Prostate gland (tissue), 2 donors: ENCODE measurements at regions not wholly inside any gene's neighbourhood (a gene's known extent, or its start where the extent isn't known, plus 50 kb on each side); places are given as distances from the start of the nearest gene placed in this dataset.

Source experiments
- POLR2A ChIP-seq: fragments of 450-650 bp; IDR thresholded peaks from one replicate; pipeline ENCODE4 v1.6.1; 2016; ENCODE audit warnings: antibody characterized with exemption, mild to moderate bottlenecking
- POLR2AphosphoS5 ChIP-seq: sonication (generic); formaldehyde crosslinking; IDR thresholded peaks from one replicate; pipeline ENCODE4 v1.6.1; 2017; ENCODE audit warnings: antibody characterized with exemption
- TF ChIP-seq, protein P1 (sequence below), 4 experiments: fragments of 200-600 bp in 2 of 4; fragments of 450-650 bp in 2 of 4; sonication (generic) in 2 of 4; IDR thresholded peaks; 1 replicate in 3 of 4; 2 replicates in 1 of 4; pipeline ENCODE4 v1.5.1; 2016 to 2019; ENCODE audit warnings: antibody characterized with exemption in 4 of 4, mild to moderate bottlenecking in 2 of 4, moderate library complexity in 2 of 4

DNA sequence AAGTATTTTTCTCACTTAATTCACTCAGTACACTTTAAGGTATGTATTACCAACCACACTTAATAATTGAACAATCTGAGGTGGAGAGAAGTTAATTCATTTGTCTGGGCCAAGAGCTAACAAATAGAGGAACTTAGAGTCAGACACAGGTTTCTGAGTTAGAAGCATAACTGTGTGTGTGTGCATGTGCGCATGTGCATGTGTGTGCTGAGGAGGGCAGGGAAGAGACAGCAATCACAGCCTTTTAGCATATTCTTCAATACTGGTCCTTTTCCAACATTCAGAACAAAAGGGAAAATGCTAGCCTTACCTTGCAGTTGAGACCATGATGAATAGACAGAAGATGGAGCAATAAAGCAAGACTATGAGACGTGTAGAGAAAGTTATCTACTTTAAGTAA, 136.2 kb upstream of the ATP5MC3 start:
- TF ChIP-seq POLR2AphosphoS5 (no peak), POLR2A (no peak)
- TF ChIP-seq, protein P1, sequence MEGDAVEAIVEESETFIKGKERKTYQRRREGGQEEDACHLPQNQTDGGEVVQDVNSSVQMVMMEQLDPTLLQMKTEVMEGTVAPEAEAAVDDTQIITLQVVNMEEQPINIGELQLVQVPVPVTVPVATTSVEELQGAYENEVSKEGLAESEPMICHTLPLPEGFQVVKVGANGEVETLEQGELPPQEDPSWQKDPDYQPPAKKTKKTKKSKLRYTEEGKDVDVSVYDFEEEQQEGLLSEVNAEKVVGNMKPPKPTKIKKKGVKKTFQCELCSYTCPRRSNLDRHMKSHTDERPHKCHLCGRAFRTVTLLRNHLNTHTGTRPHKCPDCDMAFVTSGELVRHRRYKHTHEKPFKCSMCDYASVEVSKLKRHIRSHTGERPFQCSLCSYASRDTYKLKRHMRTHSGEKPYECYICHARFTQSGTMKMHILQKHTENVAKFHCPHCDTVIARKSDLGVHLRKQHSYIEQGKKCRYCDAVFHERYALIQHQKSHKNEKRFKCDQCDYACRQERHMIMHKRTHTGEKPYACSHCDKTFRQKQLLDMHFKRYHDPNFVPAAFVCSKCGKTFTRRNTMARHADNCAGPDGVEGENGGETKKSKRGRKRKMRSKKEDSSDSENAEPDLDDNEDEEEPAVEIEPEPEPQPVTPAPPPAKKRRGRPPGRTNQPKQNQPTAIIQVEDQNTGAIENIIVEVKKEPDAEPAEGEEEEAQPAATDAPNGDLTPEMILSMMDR (IDR thresholded peaks at IDR 0.05) = no peak
